ENCODE measurements at regions not wholly inside any gene's neighbourhood (a gene's known extent, or its start where the extent isn't known, plus 50 kb on each side); places are given as distances from the start of the nearest gene placed in this dataset.

GRCh38 chr7:32336726-32337125 is 153.5 kb downstream of the LSM5 start:
- no peak for DNase-seq

- no peak for DNase-seq
These were observed 155.1 kb downstream of the LSM5 start for GRCh38 chr7:32335107-32335506.

GRCh38 chr7:32330602-32331001 is 159.6 kb downstream of the LSM5 start:
- DNase-seq: no peak

GRCh38 chr7:32326078-32326477 is 164.1 kb downstream of the LSM5 start:
- no peak for DNase-seq

GRCh38 chr7:32323712-32324111 is 166.5 kb downstream of the LSM5 start:
- no peak for DNase-seq

GRCh38 chr7:32319012-32319382 is 171.2 kb downstream of the LSM5 start:
- DNase-seq: no peak

GRCh38 chr7:32318300-32319011 is 171.7 kb downstream of the LSM5 start:
- DNase-seq: no peak

- no peak for DNase-seq
These were observed 173.3 kb downstream of the LSM5 start for GRCh38 chr7:32316839-32317238.

- no peak for DNase-seq
These were observed 175.4 kb downstream of the LSM5 start for GRCh38 chr7:32314761-32315160.

GRCh38 chr7:32301427-32301826 is 188.8 kb downstream of the LSM5 start:
- no peak for DNase-seq

GRCh38 chr7:32299133-32299702 is 191.0 kb downstream of the LSM5 start:
- DNase-seq: no peak

GRCh38 chr7:32298408-32299132 is 191.6 kb downstream of the LSM5 start:
- DNase-seq: no peak

GRCh38 chr7:32293833-32294232 is 196.3 kb downstream of the LSM5 start:
- DNase-seq: no peak

GRCh38 chr7:32289651-32290414 is 200.3 kb downstream of the LSM5 start:
- no peak for DNase-seq

GRCh38 chr7:32285698-32286097 is 204.5 kb downstream of the LSM5 start:
- no peak for DNase-seq

GRCh38 chr7:32283546-32283945 is 206.6 kb downstream of the LSM5 start:
- DNase-seq: no peak

- no peak for DNase-seq
These were observed 209.3 kb upstream of the PDE1C start for GRCh38 chr7:32279500-32279899.

GRCh38 chr7:32275216-32276009 is 205.2 kb upstream of the PDE1C start:
- DNase-seq: no peak

- DNase-seq: no peak
These were observed 203.1 kb upstream of the PDE1C start for GRCh38 chr7:32273297-32273696.

GRCh38 chr7:32266932-32267475 is 196.8 kb upstream of the PDE1C start:
- DNase-seq: no peak

GRCh38 chr7:32264702-32265284 is 194.6 kb upstream of the PDE1C start:
- no peak for DNase-seq

GRCh38 chr7:32263611-32264010 is 193.4 kb upstream of the PDE1C start:
- no peak for DNase-seq
